NCI-H1048 (cell line): ENCODE measurements at regions not wholly inside any gene's neighbourhood (a gene's known extent, or its start where the extent isn't known, plus 50 kb on each side); places are given as distances from the start of the nearest gene placed in this dataset.
"Not testable (repeated sequence)": the region's sequence is repeated elsewhere in the genome, so short reads cannot be mapped to it uniquely, and the experiment has no call there.

ENCODE experiments used
- DNase-seq: peaks from one replicate; lab custom pipeline; 2025; lab: John Stamatoyannopoulos, UW

GRCh38 chr10:4154191-4154715, 369.2 kb upstream of the KLF6 start:
- no peak for DNase-seq

- DNase-seq: no peak
Observed at GRCh38 chr10:4151466-4151865, 366.5 kb upstream of the KLF6 start.

- DNase-seq: no peak
Observed at GRCh38 chr10:4150676-4151075, 365.7 kb upstream of the KLF6 start.

GRCh38 chr10:4149460-4149859, 364.5 kb upstream of the KLF6 start:
- not testable (repeated sequence) for DNase-seq

GRCh38 chr10:4147245-4147644, 362.2 kb upstream of the KLF6 start:
- DNase-seq: no peak

GRCh38 chr10:4144817-4145216, 359.8 kb upstream of the KLF6 start:
- DNase-seq: no peak

GRCh38 chr10:4141471-4141870, 356.5 kb upstream of the KLF6 start:
- no peak for DNase-seq

GRCh38 chr10:4138146-4138721, 353.2 kb upstream of the KLF6 start:
- DNase-seq: no peak

GRCh38 chr10:4137299-4137698, 352.3 kb upstream of the KLF6 start:
- no peak for DNase-seq

- no peak for DNase-seq
Observed at GRCh38 chr10:4136121-4136520, 351.1 kb upstream of the KLF6 start.

GRCh38 chr10:4132216-4132556, 347.2 kb upstream of the KLF6 start:
- no peak for DNase-seq

- DNase-seq: no peak
Observed at GRCh38 chr10:4131407-4132215, 346.6 kb upstream of the KLF6 start.

- no peak for DNase-seq
Observed at GRCh38 chr10:4130685-4131084, 345.7 kb upstream of the KLF6 start.

- DNase-seq: no peak
Observed at GRCh38 chr10:4129866-4130477, 345.0 kb upstream of the KLF6 start.

GRCh38 chr10:4127518-4128315, 342.7 kb upstream of the KLF6 start:
- DNase-seq: no peak

- no peak for DNase-seq
Observed at GRCh38 chr10:4125776-4126175, 340.8 kb upstream of the KLF6 start.

GRCh38 chr10:4121502-4122380, 336.7 kb upstream of the KLF6 start:
- peak; percentile 52 for DNase-seq

GRCh38 chr10:4120096-4120853, 335.3 kb upstream of the KLF6 start:
- DNase-seq: no peak

GRCh38 chr10:4119107-4119506, 334.1 kb upstream of the KLF6 start:
- DNase-seq: no peak

- DNase-seq: no peak
Observed at GRCh38 chr10:4117604-4118003, 332.6 kb upstream of the KLF6 start.

- no peak for DNase-seq
Observed at GRCh38 chr10:4111643-4112042, 326.6 kb upstream of the KLF6 start.
